PC-3 (cell line): ENCODE measurements at regions not wholly inside any gene's neighbourhood (a gene's known extent, or its start where the extent isn't known, plus 50 kb on each side); places are given as distances from the start of the nearest gene placed in this dataset.

Experiments
- ATAC-seq: fragments of 200-7000 bp; cut with Tn5 transposase; 2 replicates; pipeline ENCODE4 v1.9.1; 2020; ENCODE audit warnings: mild to moderate bottlenecking, moderate library complexity
- BruUV-seq: library from RNA; stranded (reverse); fragments of 400-500 nt; replicated peaks from 2 replicates; lab custom pipeline; 2021; lab: Mats Ljungman, UMichigan
- CTCF ChIA-PET: fragments of 300-600 bp; sonication (Branson Sonifier 250); formaldehyde crosslinking; loops from one replicate; lab custom pipeline; 2022; ENCODE audit warnings: antibody characterized with exemption; lab: Charles Lee
- POLR2A ChIA-PET: fragments of 300-600 bp; sonication (Branson Sonifier 250); formaldehyde crosslinking; loops from one replicate; lab custom pipeline; 2022; ENCODE audit warnings: antibody characterized with exemption; ENCODE audit not compliant: unreplicated experiment; lab: Charles Lee
- DNase-seq: peaks from one replicate; pipeline ENCODE4 v3.0.0-alpha.2; 2015
- H2AFZ ChIP-seq: fragments of 300-600 bp; sonication (generic); 2 replicates; pipeline ENCODE4 v1.6.0; 2016; ENCODE audit warnings: antibody characterized with exemption, low read length
- H3F3A ChIP-seq: fragments of 300-600 bp; sonication (generic); one replicate; pipeline ENCODE4 v1.6.0; 2017; ENCODE audit warnings: antibody characterized with exemption, low read length, control low read depth, mild to moderate bottlenecking; ENCODE audit not compliant: unreplicated experiment
- H3K27ac ChIP-seq: fragments of 300-600 bp; sonication (generic); 2 replicates; pipeline ENCODE4 v1.5.1; 2016; ENCODE audit warnings: mild to moderate bottlenecking, low read length
- H3K27me3 ChIP-seq: fragments of 300-600 bp; sonication (generic); 2 replicates; pipeline ENCODE4 v1.6.1; 2016; ENCODE audit warnings: low read length, mixed read lengths
- H3K36me3 ChIP-seq: fragments of 300-600 bp; sonication (generic); 2 replicates; pipeline ENCODE4 v1.6.1; 2016; ENCODE audit warnings: low read depth, mixed run types, low read length, mixed read lengths
- H3K4me1 ChIP-seq: fragments of 300-600 bp; sonication (generic); 2 replicates; pipeline ENCODE4 v1.5.1; 2016; ENCODE audit warnings: low read length; ENCODE audit not compliant: insufficient read depth
- H3K4me2 ChIP-seq: fragments of 300-600 bp; sonication (generic); 2 replicates; pipeline ENCODE4 v1.6.0; 2016; ENCODE audit warnings: low read length
- H3K4me3 ChIP-seq: fragments of 300-600 bp; sonication (generic); 2 replicates; pipeline ENCODE4 v1.5.1; 2016; ENCODE audit warnings: mild to moderate bottlenecking, low read length, mixed read lengths
- H3K79me2 ChIP-seq: fragments of 300-600 bp; sonication (generic); 2 replicates; pipeline ENCODE4 v1.6.1; 2017; ENCODE audit warnings: low read length, mixed read lengths
- H3K9ac ChIP-seq: fragments of 300-600 bp; sonication (generic); 2 replicates; pipeline ENCODE4 v1.6.0; 2016; ENCODE audit warnings: mild to moderate bottlenecking, low read length
- H3K9me2 ChIP-seq: fragments of 300-600 bp; sonication (generic); replicated peaks from 2 replicates; pipeline ENCODE4 v1.6.1; 2016; ENCODE audit warnings: mixed run types, low read length, mixed read lengths
- H3K9me3 ChIP-seq: fragments of 300-600 bp; sonication (generic); 2 replicates; pipeline ENCODE4 v1.6.1; 2016; ENCODE audit warnings: low read length, mixed read lengths
- H4K20me1 ChIP-seq: fragments of 300-600 bp; sonication (generic); 2 replicates; pipeline ENCODE4 v1.6.1; 2016; ENCODE audit warnings: low read length, mixed read lengths
- CTCF ChIP-seq: fragments of 300-600 bp; sonication (generic); conservative IDR thresholded peaks from 2 replicates; pipeline ENCODE4 v1.5.1; 2017; ENCODE audit warnings: antibody characterized with exemption, low read depth, mild to moderate bottlenecking, low read length
- EZH2 ChIP-seq: fragments of 300-600 bp; sonication (generic); IDR thresholded peaks from one replicate; pipeline ENCODE4 v1.6.1; 2017; ENCODE audit warnings: antibody characterized with exemption, mild to moderate bottlenecking, low read length; ENCODE audit not compliant: unreplicated experiment
- EZH2phosphoT487 ChIP-seq: fragments of 300-600 bp; sonication (generic); IDR thresholded peaks from 2 replicates; pipeline ENCODE4 v1.6.1; 2018; ENCODE audit warnings: mild to moderate bottlenecking, antibody characterized with exemption, low read length, borderline replicate concordance
- intact Hi-C: fragments of 100-400 bp; cut with micrococcal nuclease; formaldehyde crosslinking; loops from 2 replicates; pipeline ENCODE4 v1.9.0; 2023

GRCh38 chr5:162558120-162558519 is 490.5 kb downstream of the GABRG2 start:
- ChIA-PET CTCF (no interaction called here), POLR2A (no interaction called here)
- H2AFZ ChIP-seq = no peak overlapping the region
- H3K9me3 ChIP-seq = no peaks in the 10 kb centered on the region
- no peak for TF ChIP-seq CTCF
- TF ChIP-seq EZH2 = no peak
- TF ChIP-seq EZH2phosphoT487 = no peak
- H3K36me3 ChIP-seq = no peaks in the 10 kb centered on the region
- H4K20me1 ChIP-seq = no peaks in the 10 kb centered on the region
- H3K9me2 ChIP-seq = no peaks in the 10 kb centered on the region
- no peaks in the 10 kb centered on the region for H3F3A ChIP-seq
- no peak for DNase-seq
- ATAC-seq = no peak
- H3K4me1 ChIP-seq = no peaks in the 10 kb centered on the region
- H3K4me2 ChIP-seq = no peak overlapping the region
- H3K27me3 ChIP-seq = no peaks in the 10 kb centered on the region
- no peaks in the 10 kb centered on the region for H3K79me2 ChIP-seq
- BruUV-seq = no TSS peak
- H3K4me3 ChIP-seq = no peak overlapping the region
- no peak overlapping the region for H3K27ac ChIP-seq
- intact Hi-C loops = no loop called here
- H3K9ac ChIP-seq = no peak overlapping the region

GRCh38 chr5:162567644-162568043 is 500.1 kb downstream of the GABRG2 start:
- intact Hi-C loops = no loop called here
- DNase-seq (no peak), ATAC-seq (no peak)
- Histone ChIP-seq H3K4me3 (no peak overlapping the region), H3K79me2 (no peaks in the 10 kb centered on the region), H3K27ac (no peak overlapping the region), H3K9me2 (no peaks in the 10 kb centered on the region), H3K4me1 (no peaks in the 10 kb centered on the region), H3K27me3 (no peaks in the 10 kb centered on the region), H2AFZ (no peak overlapping the region), H3K9ac (no peak overlapping the region), H3K36me3 (no peaks in the 10 kb centered on the region), H4K20me1 (no peaks in the 10 kb centered on the region), H3F3A (no peaks in the 10 kb centered on the region), H3K4me2 (no peak overlapping the region), H3K9me3 (no peaks in the 10 kb centered on the region)
- TF ChIP-seq EZH2 = no peak
- TF ChIP-seq EZH2phosphoT487 = no peak
- TF ChIP-seq CTCF = no peak
- BruUV-seq = no TSS peak
- ChIA-PET POLR2A (no interaction called here), CTCF (no interaction called here)

GRCh38 chr5:162573758-162574157 is 506.2 kb downstream of the GABRG2 start:
- CTCF ChIA-PET = no interaction called here
- Histone ChIP-seq H3K79me2 (no peaks in the 10 kb centered on the region), H3K4me1 (no peaks in the 10 kb centered on the region), H3F3A (no peaks in the 10 kb centered on the region), H4K20me1 (no peaks in the 10 kb centered on the region), H3K9me2 (no peaks in the 10 kb centered on the region), H3K27me3 (no peaks in the 10 kb centered on the region), H3K4me2 (no peak overlapping the region), H3K36me3 (no peaks in the 10 kb centered on the region), H3K27ac (no peak overlapping the region), H3K4me3 (no peak overlapping the region), H2AFZ (no peak overlapping the region), H3K9me3 (peaks cover 3% of the 10 kb centered on the region; the same call in 1 of the 2 replicates), H3K9ac (no peak overlapping the region)
- DNase-seq (no peak), ATAC-seq (no peak)
- POLR2A ChIA-PET = no interaction called here
- intact Hi-C loops = no loop called here
- BruUV-seq = no TSS peak
- no peak for TF ChIP-seq EZH2
- TF ChIP-seq EZH2phosphoT487 = no peak
- TF ChIP-seq CTCF = no peak
